Kidney (tissue), 13 donors: ENCODE measurements at regions not wholly inside any gene's neighbourhood (a gene's known extent, or its start where the extent isn't known, plus 50 kb on each side); places are given as distances from the start of the nearest gene placed in this dataset.

Experiments used
- DNase-seq, 5 donors: peaks; one replicate each; pipeline ENCODE4 v3.0.0-alpha.2; 2013 to 2020
- FAIRE-seq: peaks from 2 replicates; lab custom pipeline; 2012; peaks lifted over from hg19 to GRCh38; lab: Jason Lieb, UNC
- H3K27ac ChIP-seq, 2 donors: one replicate each; pipeline ENCODE4 v1.7.0; 2013; ENCODE audit warnings: low read depth in 2 of 2, low read length in 2 of 2, inconsistent platforms in 1 of 2
- H3K27me3 ChIP-seq: one replicate; pipeline ENCODE4 v1.7.1; 2013; ENCODE audit warnings: low read length, inconsistent platforms; ENCODE audit not compliant: control insufficient read depth, insufficient read depth
- H3K36me3 ChIP-seq, 3 donors: one replicate each; pipeline versions ENCODE4 v1.7.0 to v1.7.1; 2013; ENCODE audit warnings: low read length in 3 of 3, control low read depth in 1 of 3, inconsistent platforms in 1 of 3; ENCODE audit not compliant: insufficient read depth in 3 of 3, control insufficient read depth in 2 of 3
- H3K4me1 ChIP-seq, 3 donors: one replicate each; pipeline versions ENCODE4 v1.7.0 to v1.7.1; 2013; ENCODE audit warnings: low read length in 3 of 3, inconsistent platforms in 1 of 3, low read depth in 1 of 3; ENCODE audit not compliant: control insufficient read depth in 2 of 3, insufficient read depth in 2 of 3
- H3K4me3 ChIP-seq, 3 donors: one replicate each; pipeline versions ENCODE4 v1.7.0 to v1.8.1; 2013; ENCODE audit warnings: low read length in 3 of 3, control low read depth in 1 of 3, inconsistent platforms in 1 of 3
- H3K9ac ChIP-seq, 3 donors: one replicate each; pipeline versions ENCODE4 v1.7.0 to v1.7.1; 2013; ENCODE audit warnings: low read length in 3 of 3, control low read depth in 1 of 3, inconsistent platforms in 1 of 3
- H3K9me3 ChIP-seq, 3 donors: one replicate each; pipeline versions ENCODE4 v1.7.0 to v1.7.1; 2013; ENCODE audit warnings: low read length in 3 of 3, control low read depth in 1 of 3, inconsistent platforms in 1 of 3; ENCODE audit not compliant: control insufficient read depth in 2 of 3, insufficient read depth in 1 of 3
- CTCF ChIP-seq: IDR thresholded peaks from 3 replicates; pipeline ENCODE4 v1.5.1; 2012; ENCODE audit warnings: mild to moderate bottlenecking, moderate library complexity, borderline replicate concordance; ENCODE audit not compliant: insufficient read depth; ENCODE audit errors: extremely low read depth
- intact Hi-C: fragments of 100-400 bp; cut with DNase I; formaldehyde crosslinking; loops from one replicate; pipeline ENCODE4 v1.11.1; 2022
- donor health status: control.
- donor health status: control.
- donor health status: control.
- donor health status: control.
- donor health status: control.
- donor health status: DM: yes; HTN: yes; CAD: no.
- donor health status: Normal renal cell carcinoma (clear cell type).

GRCh38 chr4:8921465-8921864, 49.8 kb upstream of the HMX1 start:
- TF ChIP-seq CTCF, result no peak
- Histone ChIP-seq H3K4me3 (no peak overlapping the region), H3K9me3 (peaks cover 0 to 6% (median 0%) of the 10 kb centered on the region in 3 donors), H3K9ac (no peak overlapping the region), H3K27me3 (peaks cover 3% of the 10 kb centered on the region), H3K27ac (no peak overlapping the region), H3K4me1 (no peaks in the 10 kb centered on the region), H3K36me3 (no peaks in the 10 kb centered on the region)
- intact Hi-C loops, result no loop called here
- peak in 1 of 5 donors; percentile 19 for DNase-seq
- FAIRE-seq, result no peak
